ENCODE measurements at regions not wholly inside any gene's neighbourhood (a gene's known extent, or its start where the extent isn't known, plus 50 kb on each side); places are given as distances from the start of the nearest gene placed in this dataset.
A peak's percentile ranks its signal among the peaks of the same experiment; 100 is the strongest.
"Not testable (repeated sequence)": the region's sequence is repeated elsewhere in the genome, so short reads cannot be mapped to it uniquely, and the experiment has no call there.

DNA sequence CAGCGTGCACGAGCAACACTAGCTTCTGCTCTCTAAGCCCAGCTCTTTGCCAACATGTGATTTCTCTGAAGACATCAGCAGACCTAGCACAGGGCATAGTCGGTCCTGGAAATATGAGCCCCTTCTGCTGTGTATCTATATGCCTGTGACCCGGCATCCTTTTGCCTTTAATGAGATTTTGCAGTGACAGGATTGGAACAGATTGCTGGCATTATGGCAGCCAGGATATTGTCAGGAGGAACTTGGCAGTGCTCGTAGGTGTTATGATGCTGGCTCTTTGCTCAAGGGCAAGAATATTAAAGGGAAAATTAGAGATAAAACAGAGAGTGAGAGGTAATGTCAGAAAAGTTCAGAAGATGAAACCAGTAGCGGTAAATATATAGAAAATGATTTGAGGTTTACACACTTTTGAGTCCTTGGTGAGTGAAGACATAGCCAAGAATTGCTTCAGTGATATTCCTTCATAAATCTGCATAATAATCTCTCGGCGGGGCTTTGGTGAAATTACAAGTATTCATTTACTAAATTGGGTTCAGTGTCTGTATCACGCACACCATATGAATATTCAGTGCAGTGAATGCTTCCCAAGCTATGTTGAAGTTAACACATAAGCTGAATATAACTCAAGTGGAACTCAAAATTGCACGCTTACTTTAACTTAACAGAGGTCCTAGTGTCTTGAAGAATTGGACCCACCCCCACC is 502.1 kb upstream of the NR3C2 start:
- TF ChIP-seq Cebpa-rat (IDR thresholded peaks at IDR 0.05): no peak
- Histone ChIP-seq H3K36me3 (no peaks in the 10 kb centered on the region), H3K27ac (no peak overlapping the region), H3K4me3 (no peak overlapping the region), H3K4me2 (no peak overlapping the region), H4K20me1 (no peaks in the 10 kb centered on the region), H3K27me3 (no peaks in the 10 kb centered on the region), H3K9me3 (replicated peaks in 1 of 11) (peaks cover 0 to 13% (median 0%) of the 10 kb centered on the region in 11 experiments; a peak in 3 of 22 replicates), H3K4me1 (no peaks in the 10 kb centered on the region), H3K9ac (no peak overlapping the region)

DNA sequence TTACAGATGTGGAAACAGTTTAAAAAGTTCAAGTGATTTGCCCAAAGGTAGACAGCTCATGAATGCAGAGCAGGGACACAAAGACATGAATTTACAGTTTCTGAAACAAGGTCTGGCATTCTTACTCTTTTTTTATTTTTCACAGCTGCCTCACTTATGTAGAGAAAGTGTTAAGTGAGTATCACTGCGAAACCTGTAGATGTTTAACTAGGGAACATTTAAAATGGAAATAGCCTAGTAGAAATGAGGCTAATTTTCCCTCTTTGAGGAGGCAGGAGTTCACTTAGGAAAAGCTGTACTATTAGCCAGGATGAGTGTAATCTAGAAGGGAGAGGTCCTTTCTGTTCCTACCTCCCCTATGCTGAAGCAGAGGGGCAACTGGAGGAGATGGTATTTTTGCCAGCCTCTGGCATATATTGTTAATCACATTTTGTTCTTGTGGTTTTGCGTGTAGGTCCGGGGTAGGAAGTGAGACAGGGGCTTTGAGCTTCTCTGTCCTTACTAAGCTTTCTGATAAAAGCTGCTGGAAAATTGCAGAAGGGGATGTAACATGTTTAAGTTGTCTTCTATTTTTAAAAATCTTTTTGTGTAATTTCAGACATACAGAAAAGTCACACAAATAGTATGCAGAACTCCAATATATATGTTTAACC is 492.8 kb upstream of the NR3C2 start:
- Histone ChIP-seq H3K36me3 (no peaks in the 10 kb centered on the region), H3K4me2 (peak overlapping the region; percentile 23 to 65 (median 35); a peak in 18 of 22 replicates), H3K27ac (no peak overlapping the region), H3K4me3 (no peak overlapping the region), H3K27me3 (no peaks in the 10 kb centered on the region), H3K9me3 (replicated peaks in 1 of 11) (peaks cover 0 to 21% (median 11%) of the 10 kb centered on the region in 11 experiments; a peak in 13 of 22 replicates), H3K9ac (no peak overlapping the region), H3K4me1 (peaks cover 10 to 20% (median 16%) of the 10 kb centered on the region in 10 experiments), H4K20me1 (no peaks in the 10 kb centered on the region)
- no peak for TF ChIP-seq Cebpa-rat (IDR thresholded peaks at IDR 0.05)

DNA sequence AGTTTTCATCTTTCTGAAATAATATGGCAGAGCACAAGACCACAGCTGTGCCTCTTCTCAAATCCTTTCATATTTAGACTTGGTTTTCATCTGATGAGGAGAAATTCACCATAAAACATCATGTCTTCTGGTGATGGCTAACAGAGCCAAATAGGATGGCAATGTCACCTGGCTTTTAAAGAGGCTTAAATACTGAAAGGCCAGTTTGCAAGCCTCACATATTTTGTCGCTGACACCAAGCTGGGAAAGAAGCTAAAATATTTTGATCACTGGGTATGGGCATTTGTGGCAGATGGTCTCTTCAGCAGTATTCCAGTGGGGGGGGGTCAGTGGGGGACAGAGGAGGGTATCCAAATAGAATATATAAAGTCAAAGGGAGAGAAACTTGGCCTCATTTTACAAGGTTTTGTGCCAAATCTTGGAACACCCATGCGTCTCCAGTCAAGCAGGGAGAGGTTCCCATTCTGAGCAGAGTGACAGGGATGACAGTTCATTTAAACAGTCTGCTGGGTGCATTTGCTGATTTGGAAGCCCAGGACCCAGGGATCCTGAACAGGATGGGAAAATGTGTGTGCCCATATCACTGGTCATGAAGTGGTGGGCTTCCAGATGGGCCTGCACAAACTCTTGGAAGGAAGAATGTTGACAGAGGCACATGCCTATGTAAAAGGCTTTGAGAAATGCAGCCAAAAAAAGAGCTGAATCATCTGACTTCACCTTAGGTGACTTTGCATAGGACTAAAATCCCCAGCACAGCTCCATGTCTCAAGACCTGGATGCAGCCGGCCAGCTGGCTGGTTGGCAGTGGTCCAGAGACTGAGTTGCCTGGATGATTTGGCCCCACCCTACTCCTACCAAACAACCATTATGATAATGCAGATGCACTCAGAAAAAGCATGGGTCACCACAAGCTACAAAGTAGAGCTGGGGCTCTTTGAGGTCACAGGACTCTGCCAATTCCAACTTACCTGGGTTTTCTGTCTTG is 484.4 kb upstream of the NR3C2 start:
- Histone ChIP-seq H3K4me1 (no peaks in the 10 kb centered on the region), H3K4me3 (no peak overlapping the region), H3K27me3 (no peaks in the 10 kb centered on the region), H3K27ac (no peak overlapping the region), H3K4me2 (no peak overlapping the region), H4K20me1 (no peaks in the 10 kb centered on the region), H3K9ac (no peak overlapping the region), H3K9me3 (replicated peaks in 1 of 11) (peaks cover 0 to 26% (median 12%) of the 10 kb centered on the region in 11 experiments; a peak in 14 of 22 replicates), H3K36me3 (no peaks in the 10 kb centered on the region)
- TF ChIP-seq Cebpa-rat (IDR thresholded peaks at IDR 0.05): no peak

DNA sequence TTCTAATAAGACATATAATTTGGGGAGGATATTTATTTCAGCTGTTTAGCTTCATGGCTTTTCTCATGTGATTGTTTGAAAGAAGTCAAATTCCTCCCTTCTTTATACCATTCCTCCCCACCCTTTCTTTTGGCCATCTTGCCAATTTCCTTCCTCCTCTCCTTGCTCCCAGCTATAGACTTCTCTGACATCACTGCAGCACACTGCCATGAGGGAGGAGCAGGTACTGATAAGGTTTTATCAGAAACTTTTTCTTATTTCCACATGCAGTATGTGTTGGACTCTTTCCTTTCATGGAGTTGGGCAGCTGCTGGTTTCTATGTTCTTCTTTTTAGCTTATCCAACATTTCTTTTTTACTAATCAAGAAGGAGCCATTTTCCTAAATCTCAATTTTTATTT is 481.7 kb upstream of the NR3C2 start:
- TF ChIP-seq Cebpa-rat (IDR thresholded peaks at IDR 0.05): no peak
- Histone ChIP-seq H3K9me3 (replicated peaks in 1 of 11) (peaks cover 0 to 3% (median 0%) of the 10 kb centered on the region in 11 experiments; a peak in 2 of 22 replicates), H3K27ac (no peak overlapping the region), H3K4me2 (no peak overlapping the region), H3K36me3 (no peaks in the 10 kb centered on the region), H4K20me1 (no peaks in the 10 kb centered on the region), H3K9ac (no peak overlapping the region), H3K4me1 (no peaks in the 10 kb centered on the region), H3K27me3 (no peaks in the 10 kb centered on the region), H3K4me3 (no peak overlapping the region)

DNA sequence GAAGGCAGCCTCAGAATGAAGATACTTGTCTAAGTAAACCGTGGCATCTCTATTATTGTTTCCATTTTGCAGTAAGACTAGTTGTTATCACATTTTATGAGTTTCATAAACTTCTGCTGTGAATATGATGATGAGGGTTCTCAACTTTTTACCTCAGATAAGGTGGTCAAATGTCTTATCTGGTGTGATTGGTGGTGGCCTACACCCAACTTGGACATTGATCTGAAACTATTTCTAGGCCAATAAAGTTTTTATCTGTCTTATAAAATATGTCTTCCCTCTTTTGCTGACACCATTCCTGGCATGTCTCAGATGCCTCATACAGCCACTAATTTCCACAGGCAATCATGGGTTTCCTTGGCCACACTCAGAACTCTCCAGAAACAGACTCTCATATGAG is 480.3 kb upstream of the NR3C2 start:
- Histone ChIP-seq H3K9ac (no peak overlapping the region), H3K27me3 (no peaks in the 10 kb centered on the region), H3K4me3 (no peak overlapping the region), H3K36me3 (no peaks in the 10 kb centered on the region), H3K4me2 (no peak overlapping the region), H3K9me3 (replicated peaks in 1 of 11) (no peaks in the 10 kb centered on the region; a peak in 1 of 22 replicates), H4K20me1 (no peaks in the 10 kb centered on the region), H3K27ac (no peak overlapping the region), H3K4me1 (no peaks in the 10 kb centered on the region)
- no peak for TF ChIP-seq Cebpa-rat (IDR thresholded peaks at IDR 0.05)

DNA sequence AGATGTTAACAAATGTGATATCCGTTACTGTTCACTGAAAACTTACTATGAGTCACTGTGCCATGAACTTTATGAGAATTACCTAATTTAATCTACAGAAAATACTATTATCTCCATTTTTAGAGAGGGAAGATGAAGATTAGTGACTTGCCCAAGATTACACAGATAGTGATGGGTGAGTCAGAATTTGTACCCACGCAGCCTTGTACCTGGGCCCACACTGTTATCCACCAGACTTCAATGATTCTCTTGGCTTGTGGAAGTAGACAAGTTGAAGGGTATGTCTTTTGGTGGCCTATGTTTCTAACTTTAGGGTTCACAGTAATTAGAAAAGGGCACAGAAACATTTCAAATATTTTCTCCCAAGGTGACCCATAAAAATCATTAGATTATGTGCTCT is 472.5 kb upstream of the NR3C2 start:
- H3K27ac ChIP-seq: no peak overlapping the region
- no peak overlapping the region for H3K4me2 ChIP-seq
- H3K9ac ChIP-seq: no peak overlapping the region
- TF ChIP-seq Cebpa-rat (IDR thresholded peaks at IDR 0.05): no peak
- H3K4me3 ChIP-seq: no peak overlapping the region
- H3K4me1 ChIP-seq: no peaks in the 10 kb centered on the region
- no peaks in the 10 kb centered on the region for H3K27me3 ChIP-seq
- H3K36me3 ChIP-seq: no peaks in the 10 kb centered on the region
- no peaks in the 10 kb centered on the region for H4K20me1 ChIP-seq
- no peaks in the 10 kb centered on the region; a peak in 1 of 22 replicates for H3K9me3 ChIP-seq (replicated peaks in 1 of 11)

DNA sequence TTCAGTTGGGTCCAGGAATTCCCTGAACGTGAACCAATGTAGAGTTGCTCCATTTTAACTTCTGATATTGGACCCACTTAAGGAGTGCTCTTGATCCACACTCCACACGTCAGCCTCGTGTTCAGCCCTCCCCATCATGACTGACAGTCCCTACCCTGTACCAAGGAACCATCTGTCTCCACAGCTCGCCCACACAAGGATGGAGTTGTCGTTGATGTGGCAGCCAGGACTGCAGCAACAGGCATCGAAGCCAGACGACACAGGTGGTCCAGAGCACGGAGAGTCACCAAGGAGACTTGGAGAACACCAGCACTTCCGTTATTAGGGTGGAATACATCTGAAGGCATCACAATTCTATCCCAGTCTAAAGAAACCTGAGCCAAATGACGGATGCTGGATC is 472.1 kb upstream of the NR3C2 start:
- Histone ChIP-seq H4K20me1 (no peaks in the 10 kb centered on the region), H3K27ac (no peak overlapping the region), H3K27me3 (no peaks in the 10 kb centered on the region), H3K4me3 (no peak overlapping the region), H3K9me3 (replicated peaks in 1 of 11) (no peaks in the 10 kb centered on the region; a peak in 1 of 22 replicates), H3K4me1 (no peaks in the 10 kb centered on the region), H3K4me2 (no peak overlapping the region), H3K9ac (no peak overlapping the region), H3K36me3 (no peaks in the 10 kb centered on the region)
- TF ChIP-seq Cebpa-rat (IDR thresholded peaks at IDR 0.05): no peak

DNA sequence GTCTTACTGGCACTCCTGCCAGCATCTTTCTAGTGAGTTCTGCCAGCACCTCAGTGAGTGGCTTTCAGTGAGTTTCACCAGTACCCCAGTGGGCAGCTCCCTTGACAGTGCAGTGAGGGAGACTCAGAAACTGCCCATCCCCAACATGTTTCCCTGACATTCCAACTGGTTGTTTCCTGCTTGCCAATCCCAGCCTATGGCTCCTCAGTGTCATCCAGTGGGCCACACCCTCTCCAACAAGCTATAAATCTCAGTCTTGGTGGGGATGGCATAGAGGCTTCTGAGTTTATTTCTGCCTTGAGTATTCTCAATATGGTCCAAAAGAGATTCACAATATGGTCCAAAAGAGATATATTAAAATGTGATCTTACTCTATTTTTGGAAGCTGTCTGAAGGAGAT is 461.2 kb upstream of the NR3C2 start:
- Histone ChIP-seq H3K27me3 (no peaks in the 10 kb centered on the region), H3K36me3 (no peaks in the 10 kb centered on the region), H3K4me2 (no peak overlapping the region), H3K27ac (no peak overlapping the region), H3K4me3 (no peak overlapping the region), H3K4me1 (no peaks in the 10 kb centered on the region), H3K9me3 (replicated peaks in 1 of 11) (peaks cover 9 to 14% (median 13%) of the 10 kb centered on the region in 11 experiments), H3K9ac (no peak overlapping the region), H4K20me1 (no peaks in the 10 kb centered on the region)
- no peak for TF ChIP-seq Cebpa-rat (IDR thresholded peaks at IDR 0.05)

DNA sequence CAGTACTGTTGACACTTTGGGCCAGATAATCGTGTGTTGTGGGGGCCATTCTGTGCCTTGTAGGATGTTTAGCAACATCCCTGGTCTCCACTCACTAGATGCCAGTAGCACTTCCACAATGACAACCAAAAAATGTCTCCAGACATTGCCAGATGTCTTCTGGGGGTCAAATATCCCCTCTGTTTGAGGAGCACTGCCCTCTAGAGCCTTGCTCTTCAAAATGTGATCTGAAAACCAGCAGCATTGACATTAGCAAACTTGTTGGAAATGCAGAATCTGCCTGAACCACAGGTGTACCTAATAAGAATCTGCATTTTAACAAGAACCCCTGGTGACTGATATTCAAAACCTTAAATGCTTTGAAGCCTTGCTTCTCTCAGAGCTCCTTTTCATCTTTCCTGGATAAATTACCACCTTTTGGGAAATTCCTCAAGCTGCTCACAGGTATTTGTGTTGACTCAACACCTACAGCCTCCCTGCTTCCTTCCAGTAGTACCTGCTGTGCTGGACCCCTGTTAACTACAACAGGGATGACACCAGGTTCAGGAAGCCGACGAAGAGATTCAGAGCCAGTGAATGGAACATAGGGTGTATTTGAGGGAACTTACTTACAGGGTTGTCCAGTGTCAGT is 459.0 kb upstream of the NR3C2 start:
- no peaks in the 10 kb centered on the region for H3K27me3 ChIP-seq
- H3K9ac ChIP-seq: no peak overlapping the region
- no peaks in the 10 kb centered on the region for H3K4me1 ChIP-seq
- no peak overlapping the region for H3K27ac ChIP-seq
- H3K9me3 ChIP-seq (replicated peaks in 1 of 11): peaks cover 24 to 34% (median 28%) of the 10 kb centered on the region in 11 experiments
- no peak overlapping the region for H3K4me3 ChIP-seq
- H3K36me3 ChIP-seq: no peaks in the 10 kb centered on the region
- no peak overlapping the region for H3K4me2 ChIP-seq
- no peak for TF ChIP-seq Cebpa-rat (IDR thresholded peaks at IDR 0.05)
- no peaks in the 10 kb centered on the region for H4K20me1 ChIP-seq

DNA sequence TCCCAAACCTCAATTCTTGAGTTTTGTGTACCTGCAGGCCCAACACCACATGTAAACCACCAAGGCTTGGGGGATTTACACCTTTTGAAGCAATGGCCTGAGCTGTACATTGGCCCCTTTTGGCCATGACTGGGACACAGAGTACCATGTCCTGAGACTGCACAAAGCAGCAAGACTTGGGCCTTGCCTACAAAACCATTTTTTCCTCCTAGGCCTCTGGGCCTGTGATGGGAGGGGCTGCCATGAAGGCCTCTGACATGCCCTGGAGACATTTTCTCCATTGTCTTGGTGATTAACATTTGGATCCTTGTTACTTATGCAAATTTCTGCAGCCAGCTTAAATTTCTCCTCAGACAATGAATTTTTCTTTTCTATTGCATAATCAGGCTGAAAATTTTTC is 455.9 kb upstream of the NR3C2 start:
- H3K9ac ChIP-seq, H3K4me2 ChIP-seq, H3K4me3 ChIP-seq, H3K27me3 ChIP-seq, H3K27ac ChIP-seq, H3K4me1 ChIP-seq, H3K36me3 ChIP-seq, H4K20me1 ChIP-seq: not testable (repeated sequence)
- peaks cover 24 to 34% (median 28%) of the 10 kb centered on the region in 11 experiments for H3K9me3 ChIP-seq (replicated peaks in 1 of 11)
